Bronchial epithelial cell (primary cell): ENCODE measurements at regions not wholly inside any gene's neighbourhood (a gene's known extent, or its start where the extent isn't known, plus 50 kb on each side); places are given as distances from the start of the nearest gene placed in this dataset.
A peak's percentile ranks its signal among the peaks of the same experiment; 100 is the strongest.

ENCODE experiments used
- DNase-seq: peaks from one replicate; pipeline ENCODE4 v3.0.0-alpha.2; 2010; ENCODE audit warnings: low read depth
- FAIRE-seq: peaks from 2 replicates; lab custom pipeline; 2011; peaks lifted over from hg19 to GRCh38; lab: Jason Lieb, UNC
- H3K27me3 ChIP-seq: 2 replicates; pipeline ENCODE4 v1.5.1; 2011; ENCODE audit warnings: low read length; ENCODE audit not compliant: control insufficient read depth, insufficient read depth
- H3K36me3 ChIP-seq: 2 replicates; pipeline ENCODE4 v1.5.1; 2011; ENCODE audit warnings: low read length; ENCODE audit not compliant: control insufficient read depth, insufficient read depth
- H3K4me3 ChIP-seq: 2 replicates; pipeline ENCODE4 v1.5.1; 2011; ENCODE audit warnings: mild to moderate bottlenecking, low read depth, low read length, control low read depth
- TF ChIP-seq, protein P1 (sequence below): IDR thresholded peaks from 2 replicates; pipeline ENCODE4 v1.5.1; 2011; ENCODE audit warnings: mild to moderate bottlenecking, moderate library complexity, low read length, control low read depth, inconsistent platforms; ENCODE audit not compliant: insufficient read depth, severe bottlenecking

DNA sequence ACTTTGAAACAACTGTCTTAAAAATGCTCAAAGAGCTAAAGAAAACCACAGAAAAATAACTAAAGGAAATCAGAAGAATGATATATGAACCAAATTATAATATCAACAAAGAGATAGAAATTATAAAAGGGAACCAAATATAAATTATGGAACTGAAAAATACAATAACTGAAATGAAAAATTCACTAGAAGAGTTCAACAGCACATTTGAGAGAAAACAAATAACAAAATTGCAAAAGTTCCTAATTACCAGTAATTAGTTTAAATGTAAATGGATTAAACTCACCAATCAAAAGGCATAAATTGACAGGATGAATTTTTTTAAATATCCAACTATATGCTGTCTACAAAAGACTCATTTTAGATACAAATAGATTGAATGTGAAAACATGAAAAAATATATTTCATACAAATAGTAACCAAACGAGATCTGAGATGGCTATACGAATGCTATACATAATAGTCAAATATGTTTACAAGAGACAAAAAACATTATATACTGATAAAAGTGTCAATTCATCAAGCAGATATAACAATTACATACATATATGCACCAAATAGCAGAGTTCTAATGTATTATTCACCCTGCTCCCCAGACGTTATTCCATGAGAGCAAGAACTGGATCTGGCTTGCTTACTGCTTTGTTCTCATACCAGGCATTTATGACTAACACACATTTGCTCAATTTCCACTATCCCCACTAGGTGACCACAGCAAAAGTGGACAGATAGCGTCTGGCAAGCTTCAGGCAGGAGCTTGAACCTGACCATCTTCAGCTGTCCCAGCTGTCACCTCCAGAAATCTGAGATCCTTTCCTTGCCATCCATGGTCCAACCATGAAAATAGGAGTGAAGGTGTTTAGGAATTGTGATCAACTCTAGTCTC is 72.4 kb upstream of the SIRPA start:
- Histone ChIP-seq H3K27me3 (no peaks in the 10 kb centered on the region), H3K4me3 (no peak overlapping the region), H3K36me3 (no peaks in the 10 kb centered on the region)
- DNase-seq (peak; percentile 77), FAIRE-seq (peak; percentile 58)
- TF ChIP-seq, protein P1, sequence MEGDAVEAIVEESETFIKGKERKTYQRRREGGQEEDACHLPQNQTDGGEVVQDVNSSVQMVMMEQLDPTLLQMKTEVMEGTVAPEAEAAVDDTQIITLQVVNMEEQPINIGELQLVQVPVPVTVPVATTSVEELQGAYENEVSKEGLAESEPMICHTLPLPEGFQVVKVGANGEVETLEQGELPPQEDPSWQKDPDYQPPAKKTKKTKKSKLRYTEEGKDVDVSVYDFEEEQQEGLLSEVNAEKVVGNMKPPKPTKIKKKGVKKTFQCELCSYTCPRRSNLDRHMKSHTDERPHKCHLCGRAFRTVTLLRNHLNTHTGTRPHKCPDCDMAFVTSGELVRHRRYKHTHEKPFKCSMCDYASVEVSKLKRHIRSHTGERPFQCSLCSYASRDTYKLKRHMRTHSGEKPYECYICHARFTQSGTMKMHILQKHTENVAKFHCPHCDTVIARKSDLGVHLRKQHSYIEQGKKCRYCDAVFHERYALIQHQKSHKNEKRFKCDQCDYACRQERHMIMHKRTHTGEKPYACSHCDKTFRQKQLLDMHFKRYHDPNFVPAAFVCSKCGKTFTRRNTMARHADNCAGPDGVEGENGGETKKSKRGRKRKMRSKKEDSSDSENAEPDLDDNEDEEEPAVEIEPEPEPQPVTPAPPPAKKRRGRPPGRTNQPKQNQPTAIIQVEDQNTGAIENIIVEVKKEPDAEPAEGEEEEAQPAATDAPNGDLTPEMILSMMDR: no peak

DNA sequence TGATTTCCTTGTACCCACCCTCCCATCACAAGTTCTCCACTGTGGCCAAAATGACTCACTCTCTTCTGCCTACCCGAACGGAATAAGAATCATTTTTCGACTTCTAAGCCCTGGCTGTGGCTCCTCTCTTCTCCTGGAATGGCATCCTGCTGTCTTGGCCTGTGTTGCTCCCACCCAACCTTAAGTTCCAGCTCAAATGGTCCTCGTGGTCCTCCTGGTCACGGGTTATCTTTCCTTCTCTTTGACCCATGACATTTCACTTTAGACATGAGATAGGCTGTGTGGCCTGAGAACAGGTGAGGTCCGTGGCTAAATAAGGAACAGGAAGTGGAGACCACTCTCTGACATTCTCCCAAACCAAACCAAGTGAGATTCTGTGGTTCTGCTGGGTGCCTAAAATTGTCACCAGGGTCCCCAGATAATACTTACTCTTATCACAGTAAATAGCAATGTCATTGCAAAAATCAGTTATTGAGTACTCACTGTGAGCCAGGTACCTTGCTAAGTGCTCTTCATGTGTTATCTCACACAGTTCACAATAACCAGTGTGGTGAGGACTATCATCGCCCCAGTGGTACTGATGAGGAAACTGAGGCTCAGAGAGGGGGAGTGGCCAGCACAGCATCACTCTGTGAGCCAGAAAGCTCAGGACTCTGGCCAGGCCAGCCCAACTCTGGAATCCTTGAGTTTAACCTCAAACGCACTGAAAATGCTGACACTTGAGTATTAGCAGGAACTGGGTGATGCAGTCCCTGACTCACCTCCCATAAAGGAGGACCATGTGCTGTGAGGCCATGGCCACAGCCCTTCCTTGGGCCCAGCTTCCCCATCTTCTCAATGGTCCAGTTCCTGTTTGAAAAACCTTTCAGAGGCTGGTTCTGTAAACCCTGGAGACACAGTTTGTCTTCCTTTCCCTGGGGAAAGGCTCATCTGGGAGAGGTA is 74.8 kb upstream of the SIRPA start:
- Histone ChIP-seq H3K4me3 (no peak overlapping the region), H3K36me3 (no peaks in the 10 kb centered on the region), H3K27me3 (no peaks in the 10 kb centered on the region)
- TF ChIP-seq, protein P1: no peak
- DNase-seq (peak; percentile 74), FAIRE-seq (peak; percentile 55)

DNA sequence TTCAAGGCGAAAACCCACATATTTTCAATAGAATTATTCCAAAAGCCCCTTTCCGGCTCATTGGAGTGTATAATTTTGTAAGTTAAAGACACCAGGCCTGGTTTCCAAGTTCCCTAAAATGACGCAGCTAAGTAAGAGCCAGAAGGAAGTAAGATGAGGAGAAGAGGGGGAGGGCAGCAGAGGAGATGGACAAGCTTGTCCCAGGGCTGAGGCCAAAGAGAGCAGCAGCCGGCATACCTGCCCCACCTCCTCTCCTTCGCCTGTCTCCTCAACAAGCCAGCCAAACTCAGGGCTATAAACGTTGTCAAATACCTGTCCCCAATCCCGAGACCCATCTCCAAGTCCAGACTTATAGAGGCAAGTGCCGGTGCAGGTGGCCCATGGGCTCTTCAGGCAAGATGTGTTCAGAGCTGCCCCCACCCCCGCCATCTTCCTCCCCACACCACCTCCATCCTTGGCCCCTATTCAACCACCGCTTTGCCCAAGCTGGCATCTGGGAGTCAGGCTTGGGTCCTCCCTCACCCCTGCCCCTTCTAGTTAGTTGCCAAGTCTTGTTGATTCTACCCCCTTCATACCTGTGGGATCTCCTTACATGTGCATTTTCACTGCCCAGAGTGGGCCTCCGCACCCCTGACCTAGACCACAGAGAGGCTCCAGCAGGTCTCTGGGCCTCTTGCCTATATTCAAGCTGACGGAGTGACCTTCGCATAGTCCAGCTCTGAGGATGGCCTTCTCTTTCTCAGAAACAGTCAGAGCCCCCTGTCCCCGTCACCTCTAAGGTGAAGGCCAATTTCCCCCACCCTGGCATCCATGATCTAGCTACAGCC is 75.7 kb upstream of the SIRPA start:
- FAIRE-seq: no peak
- Histone ChIP-seq H3K4me3 (no peak overlapping the region), H3K27me3 (no peaks in the 10 kb centered on the region), H3K36me3 (no peaks in the 10 kb centered on the region)
- DNase-seq: no peak
- TF ChIP-seq, protein P1: no peak

DNA sequence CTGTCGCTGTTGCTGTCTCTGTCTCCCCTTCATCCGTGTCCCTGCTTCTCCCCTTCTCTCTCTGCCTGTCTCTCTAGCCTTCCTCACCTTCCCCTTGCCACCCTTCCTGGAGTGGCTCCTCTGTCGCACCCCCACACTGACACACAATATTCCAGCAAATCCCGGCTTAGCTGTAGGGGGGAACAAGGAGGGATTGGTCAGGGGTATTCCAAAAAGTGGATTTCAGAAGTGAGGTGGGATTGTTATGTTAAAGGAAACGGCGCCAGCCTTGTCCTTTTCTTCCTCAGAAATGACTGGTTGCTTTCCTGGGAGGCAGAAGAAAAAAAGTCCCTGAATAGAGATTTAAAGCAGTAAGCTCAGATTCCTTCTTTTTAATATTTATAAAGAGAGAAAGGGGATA is 76.3 kb upstream of the SIRPA start:
- TF ChIP-seq, protein P1: no peak
- no peak for DNase-seq
- no peaks in the 10 kb centered on the region for H3K27me3 ChIP-seq
- no peak overlapping the region for H3K4me3 ChIP-seq
- no peak for FAIRE-seq
- H3K36me3 ChIP-seq: no peaks in the 10 kb centered on the region

DNA sequence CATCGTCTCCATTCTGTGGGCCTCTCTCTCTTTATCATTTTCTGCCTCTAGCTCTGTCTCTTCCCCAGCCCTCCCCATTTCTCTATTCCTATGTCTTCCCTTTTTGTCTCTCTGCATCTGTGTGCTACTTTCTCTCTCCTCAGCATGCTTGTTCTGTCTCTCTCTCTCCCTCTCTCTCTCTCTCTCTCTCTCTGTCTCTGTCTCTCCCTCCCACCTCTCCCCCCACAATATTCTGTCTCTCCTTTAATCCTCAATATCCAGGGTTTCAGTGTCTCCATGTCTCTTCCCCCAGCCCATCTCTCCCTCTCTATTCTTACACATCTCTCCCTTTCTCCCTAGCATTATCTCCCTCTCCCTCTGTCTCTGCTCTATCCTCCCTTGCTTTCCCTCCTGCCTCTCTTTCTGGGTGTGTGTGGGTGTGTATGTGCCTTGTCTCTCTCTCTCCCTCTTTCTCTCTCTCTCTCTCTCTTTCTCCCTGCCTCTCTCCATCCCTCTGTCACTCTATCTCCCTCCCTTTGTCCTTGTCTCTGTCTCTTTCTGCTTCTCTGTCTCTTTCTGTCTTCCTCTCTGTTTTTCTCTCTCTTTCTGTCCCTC is 76.9 kb upstream of the SIRPA start:
- DNase-seq (no peak), FAIRE-seq (no peak)
- Histone ChIP-seq H3K27me3 (no peaks in the 10 kb centered on the region), H3K36me3 (no peaks in the 10 kb centered on the region), H3K4me3 (no peak overlapping the region)
- TF ChIP-seq, protein P1: no peak
